GM19468 (cell line): ENCODE measurements at regions not wholly inside any gene's neighbourhood (a gene's known extent, or its start where the extent isn't known, plus 50 kb on each side); places are given as distances from the start of the nearest gene placed in this dataset.

Source experiments
- ATAC-seq: cut with Tn5 transposase; IDR thresholded peaks from one replicate; pipeline ENCODE4 v1.9.1; 2021; ENCODE audit warnings: mild to moderate bottlenecking, moderate library complexity, moderate number of reproducible peaks; ENCODE audit not compliant: unreplicated experiment; ENCODE audit errors: extremely low read depth

DNA sequence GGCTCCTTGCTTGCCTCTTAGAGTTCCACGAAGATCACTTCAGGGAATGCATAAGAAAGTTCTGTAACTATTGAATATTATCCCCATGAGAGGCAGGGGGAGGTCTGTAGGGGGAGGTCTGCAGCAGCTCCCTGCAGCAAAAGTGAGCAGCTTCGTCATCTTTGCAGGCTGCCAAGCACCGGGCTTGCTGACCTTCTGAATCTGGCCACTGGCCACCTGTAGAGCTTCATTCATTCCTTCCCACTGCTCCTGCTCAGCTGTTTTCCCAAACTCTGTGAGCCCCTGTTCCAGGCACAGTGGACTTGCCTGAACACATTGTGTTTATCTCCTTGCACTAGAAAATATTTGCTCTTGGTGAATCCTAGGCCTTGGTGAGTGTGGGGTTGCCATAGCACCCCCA, 443.3 kb downstream of the HAPSTR1 start:
- ATAC-seq: no peak

DNA sequence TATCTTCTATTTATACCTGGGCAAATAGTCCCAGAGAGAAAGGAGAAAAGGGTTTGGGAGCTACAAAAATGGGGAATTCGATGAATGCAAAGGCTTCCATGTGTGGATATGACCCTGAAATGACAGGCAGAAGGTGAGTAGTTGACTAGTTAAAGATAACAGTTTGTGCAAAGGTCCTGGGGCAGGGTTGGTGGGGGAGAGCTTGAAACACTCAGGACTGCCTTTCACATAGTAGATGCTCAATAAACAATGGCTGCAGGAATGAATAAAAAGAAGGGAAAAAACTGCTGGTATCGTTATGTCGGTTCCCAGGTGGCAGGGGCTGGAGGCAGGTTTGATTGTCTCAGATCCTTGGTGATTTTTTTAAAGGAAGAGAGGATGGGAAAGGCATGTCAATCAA, 445.5 kb downstream of the HAPSTR1 start:
- ATAC-seq: no peak

DNA sequence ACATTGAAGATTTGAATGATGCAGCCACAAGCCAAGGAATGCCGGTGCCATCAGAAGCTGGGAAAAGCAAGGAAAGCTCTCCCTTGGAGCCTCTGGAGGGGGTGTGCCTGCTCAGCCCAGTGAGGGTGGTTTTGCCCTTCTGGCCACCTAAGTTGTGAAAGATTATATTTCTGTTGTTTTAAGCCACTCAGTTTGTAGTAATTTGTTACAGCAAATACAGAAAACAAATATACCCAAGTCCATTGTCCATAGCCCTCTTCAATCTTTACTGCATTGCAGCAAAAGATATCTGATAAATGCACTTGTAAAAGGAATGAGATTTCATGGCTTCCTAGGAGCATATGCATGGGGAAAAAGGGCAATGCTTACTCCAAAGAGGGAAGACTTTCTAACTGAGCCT, 447.9 kb downstream of the HAPSTR1 start:
- no peak for ATAC-seq

GRCh38 chr16:9541723-9542122, 450.3 kb downstream of the HAPSTR1 start:
- ATAC-seq: no peak

DNA sequence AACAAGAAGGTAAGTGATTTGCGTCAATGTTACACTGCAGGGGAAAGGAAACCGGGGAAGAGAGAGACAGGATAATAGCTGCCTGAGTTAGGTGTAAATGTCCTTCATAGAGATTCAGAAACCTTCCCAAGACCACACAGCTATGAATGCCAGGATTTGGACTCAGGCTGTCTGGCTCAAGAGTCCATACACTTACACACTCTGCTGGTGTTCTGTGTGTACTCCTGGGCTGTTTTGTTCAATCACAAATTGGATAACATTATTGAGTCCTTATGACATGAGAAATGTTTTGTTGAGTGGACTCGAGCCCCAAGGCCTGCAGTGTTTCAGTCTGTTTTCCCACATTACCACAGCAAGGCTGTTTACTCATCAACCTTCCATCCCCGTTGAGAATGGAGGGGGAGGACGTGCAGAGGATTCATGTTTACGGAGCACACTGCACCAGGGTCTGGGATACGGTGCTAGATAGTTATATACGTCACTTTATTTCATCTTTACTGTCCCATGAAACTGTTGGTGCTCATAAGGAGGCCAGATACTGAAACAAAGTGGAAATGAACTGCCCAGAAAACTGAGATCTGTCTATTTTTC, 450.8 kb downstream of the HAPSTR1 start:
- ATAC-seq: no peak

GRCh38 chr16:9545522-9546437, 454.3 kb downstream of the HAPSTR1 start:
- ATAC-seq: no peak

GRCh38 chr16:9546438-9546786, 455.0 kb downstream of the HAPSTR1 start:
- ATAC-seq: no peak

DNA sequence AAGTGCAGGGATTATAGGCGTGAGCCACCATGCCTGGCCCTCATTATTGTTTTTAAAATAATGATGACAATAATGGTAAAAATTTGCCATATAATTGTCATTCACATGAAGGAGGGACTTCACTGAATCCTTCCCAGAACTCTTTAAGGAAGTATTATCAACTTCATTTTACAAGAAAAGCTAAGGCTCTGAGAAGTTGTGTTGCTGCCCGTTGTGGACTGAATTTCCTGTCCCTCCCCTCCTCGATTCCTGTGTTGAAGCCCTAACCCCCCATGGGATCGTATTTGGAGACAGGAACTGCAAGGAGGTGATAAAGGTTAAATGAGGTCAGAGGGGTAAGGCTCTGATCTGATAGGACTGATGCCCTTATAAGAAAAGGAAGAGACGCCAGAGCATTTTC, 458.0 kb downstream of the HAPSTR1 start:
- no peak for ATAC-seq

DNA sequence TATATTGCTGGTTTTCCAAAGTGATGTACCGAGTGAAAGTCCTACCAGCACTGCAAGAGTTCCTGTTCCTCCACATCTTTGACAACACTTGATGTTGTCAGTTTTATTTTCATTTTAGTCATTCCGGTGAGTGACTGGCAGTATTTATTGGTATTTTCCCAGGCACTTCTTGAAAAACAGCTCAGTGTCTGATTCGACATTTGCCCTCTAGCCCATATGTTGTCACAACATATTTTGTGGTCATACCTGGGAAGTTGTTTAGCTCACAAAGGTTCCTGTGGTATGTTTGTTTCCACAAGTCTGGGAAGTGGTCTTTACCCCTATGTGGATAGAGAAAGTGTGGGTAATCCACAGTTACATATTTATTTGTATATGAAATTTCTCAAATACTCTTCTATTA, 463.6 kb downstream of the HAPSTR1 start:
- ATAC-seq: no peak

DNA sequence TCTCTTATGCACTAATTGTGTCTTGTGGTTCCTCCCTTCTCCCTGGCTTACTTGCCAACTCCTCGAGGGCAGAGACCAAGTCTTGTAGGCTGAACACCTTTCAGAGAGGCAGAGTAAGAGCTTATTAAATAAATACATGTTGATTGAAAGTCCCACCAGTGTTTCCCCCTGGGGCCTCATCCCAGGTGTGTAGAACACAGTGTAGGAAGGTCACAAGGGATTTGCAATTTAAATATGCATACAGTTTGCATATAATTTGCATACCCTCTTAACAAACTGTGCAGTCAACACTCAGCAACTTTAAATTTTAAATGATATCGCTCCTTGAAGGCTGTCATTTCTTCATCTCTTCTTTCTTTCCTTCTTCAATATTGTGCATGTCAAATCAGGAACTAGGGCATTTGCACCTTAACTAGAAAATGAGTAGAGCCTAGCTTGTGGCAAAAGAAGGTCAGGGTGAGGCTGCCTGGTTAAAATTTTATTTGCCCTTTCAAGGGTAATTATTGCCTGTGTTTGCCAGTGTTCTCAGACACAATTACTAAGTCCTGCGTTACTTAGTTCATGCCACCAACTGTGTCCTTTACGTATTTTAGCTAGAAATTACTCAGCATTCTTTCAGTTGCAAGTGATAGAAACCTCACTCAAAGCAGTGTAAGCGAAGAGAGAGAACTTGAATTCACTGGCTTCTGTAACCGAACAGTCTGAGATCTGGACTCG, 465.7 kb downstream of the HAPSTR1 start:
- no peak for ATAC-seq

GRCh38 chr16:9557713-9558112, 466.3 kb downstream of the HAPSTR1 start:
- no peak for ATAC-seq

- no peak for ATAC-seq
These were observed 474.7 kb downstream of the HAPSTR1 start for GRCh38 chr16:9566099-9566498.

DNA sequence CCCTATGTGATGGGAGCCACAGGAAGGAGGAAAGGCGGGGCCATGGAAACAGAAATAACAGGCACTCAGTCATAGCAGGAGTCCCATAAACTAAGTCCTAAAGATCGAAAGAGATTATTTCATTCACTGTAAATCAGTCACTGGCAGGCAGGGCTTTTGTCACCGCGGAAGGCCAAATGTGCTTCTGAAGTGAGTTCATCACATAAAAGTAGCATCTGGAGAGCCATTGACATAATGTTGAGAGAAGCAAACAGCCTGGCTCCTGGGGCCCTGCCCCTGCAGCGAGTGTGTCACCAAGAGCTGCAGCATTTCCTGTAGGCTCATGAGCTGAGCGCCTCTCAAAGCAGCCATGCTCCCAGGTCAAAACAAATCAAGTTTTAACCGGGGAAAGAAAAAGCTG, 476.2 kb downstream of the HAPSTR1 start:
- no peak for ATAC-seq

DNA sequence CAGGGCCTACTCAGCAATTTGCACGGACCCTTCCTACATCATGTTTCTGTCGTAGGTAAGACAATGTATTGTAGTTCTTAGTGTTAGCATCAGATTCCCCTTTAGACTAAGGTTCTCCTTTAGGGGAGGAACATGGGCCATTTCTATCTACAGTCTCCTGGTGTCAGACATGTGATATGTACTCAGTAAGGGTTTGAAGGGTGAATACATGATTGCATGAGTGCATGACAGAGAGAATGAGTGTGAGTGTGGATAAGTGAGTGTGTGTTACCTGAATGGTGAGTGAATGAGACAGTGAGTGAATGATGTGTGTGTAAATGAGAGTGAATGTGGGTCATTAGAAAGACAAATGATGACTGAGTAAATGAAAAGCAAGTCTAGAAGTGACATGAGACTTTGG, 476.8 kb downstream of the HAPSTR1 start:
- no peak for ATAC-seq

DNA sequence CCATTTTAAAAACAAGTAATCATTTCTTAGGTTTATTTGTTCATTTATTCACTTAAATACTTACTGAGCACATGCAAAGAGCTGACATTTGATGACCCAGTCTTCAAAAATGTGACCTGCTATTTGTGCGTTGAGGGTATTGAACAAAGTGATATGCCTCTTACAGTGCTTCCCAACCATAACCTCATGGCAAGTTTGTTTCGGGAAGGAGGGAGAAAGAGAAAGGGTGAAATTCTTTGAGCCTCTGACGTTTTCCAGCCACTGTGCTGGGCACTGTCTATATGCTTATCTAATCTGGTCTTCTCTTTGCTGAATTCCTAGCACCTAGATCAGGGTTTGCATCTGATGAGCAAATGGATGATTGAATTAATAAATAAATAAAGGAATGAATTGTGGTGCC, 479.1 kb downstream of the HAPSTR1 start:
- no peak for ATAC-seq

GRCh38 chr16:9578459-9578858, 487.0 kb downstream of the HAPSTR1 start:
- ATAC-seq: no peak

DNA sequence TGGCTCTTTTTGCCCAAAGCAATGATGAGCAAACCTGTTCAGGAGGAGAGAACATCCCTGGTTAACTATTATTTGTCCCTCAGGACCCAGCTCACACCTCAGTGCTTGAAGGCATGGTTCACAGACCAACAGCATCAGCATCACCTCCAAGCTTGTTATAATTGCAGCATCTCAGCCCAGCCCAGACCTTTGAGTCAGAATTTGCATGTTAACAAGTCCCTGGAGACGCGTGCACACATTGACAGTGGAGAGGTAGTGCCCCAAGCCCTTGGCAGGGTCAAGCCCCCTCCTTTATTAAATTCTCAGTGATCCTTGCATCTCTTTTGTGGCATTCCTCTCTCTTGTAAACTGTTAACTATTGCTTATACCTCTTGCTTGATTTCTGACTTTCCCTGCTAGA, 488.6 kb downstream of the HAPSTR1 start:
- ATAC-seq: no peak

GRCh38 chr16:9593440-9593839, 502.0 kb downstream of the HAPSTR1 start:
- no peak for ATAC-seq

- no peak for ATAC-seq
These were observed 502.6 kb downstream of the HAPSTR1 start for GRCh38 chr16:9594047-9594446.

GRCh38 chr16:9594946-9595345, 503.5 kb downstream of the HAPSTR1 start:
- no peak for ATAC-seq

DNA sequence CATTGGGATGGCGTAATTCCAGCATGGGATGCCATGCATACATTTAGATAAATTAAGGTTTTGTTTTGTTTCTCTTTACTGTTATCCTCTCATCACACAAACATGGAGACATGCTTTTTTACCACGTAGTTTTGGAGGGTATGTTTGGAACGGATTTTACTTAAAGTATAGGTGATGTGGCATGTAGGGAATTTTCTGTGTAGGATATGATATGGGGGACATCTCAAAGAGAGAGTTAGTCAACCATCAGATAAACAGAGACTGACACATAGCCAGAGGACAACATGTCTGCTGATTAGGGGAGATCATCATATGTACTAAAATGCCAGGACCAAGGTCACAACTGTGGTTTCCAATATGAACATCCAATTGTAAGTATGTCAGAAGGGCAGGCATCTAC, 503.9 kb downstream of the HAPSTR1 start:
- ATAC-seq: no peak
